T47D (cell line): ENCODE measurements at regions not wholly inside any gene's neighbourhood (a gene's known extent, or its start where the extent isn't known, plus 50 kb on each side); places are given as distances from the start of the nearest gene placed in this dataset.
A peak's percentile ranks its signal among the peaks of the same experiment; 100 is the strongest.

Source experiments
- DNase-seq, 2 experiments: peaks; one replicate each; pipeline versions ENCODE4 v3.0.0 to v3.0.0-alpha.2; 2011 to 2012; ENCODE audit warnings: low read depth in 1 of 2, low spot score in 1 of 2
- JUND ChIP-seq: IDR thresholded peaks from 2 replicates; pipeline ENCODE4 v1.6.1; 2012; ENCODE audit warnings: low read depth
- in situ Hi-C: cut with HindIII; loops from 2 replicates; pipeline ENCODE4 v1.10.0; 2016; ENCODE audit warnings: low sequenced_read_pairs, low pct_unique_long_range_greater_than_20kb

- in situ Hi-C loops: no loop called here
- TF ChIP-seq JUND: no peak
- DNase-seq: peak in 1 of 2 experiments; percentile 7
Observed at GRCh38 chr1:90550626-90551406, 166.3 kb downstream of the BARHL2 start.

- TF ChIP-seq JUND: no peak
- DNase-seq: no peak
- in situ Hi-C loops: no loop called here
Observed at GRCh38 chr1:90544356-90544755, 172.7 kb downstream of the BARHL2 start.

- in situ Hi-C loops: no loop called here
- DNase-seq: no peak
- TF ChIP-seq JUND: no peak
Observed at GRCh38 chr1:90537606-90538362, 179.3 kb downstream of the BARHL2 start.

GRCh38 chr1:90534663-90535295, 182.3 kb downstream of the BARHL2 start:
- no peak for DNase-seq
- TF ChIP-seq JUND: no peak
- in situ Hi-C loops: no loop called here

GRCh38 chr1:90534116-90534515, 183.0 kb downstream of the BARHL2 start:
- DNase-seq: no peak
- TF ChIP-seq JUND: no peak
- in situ Hi-C loops: no loop called here

GRCh38 chr1:90526954-90527353, 190.1 kb downstream of the BARHL2 start:
- in situ Hi-C loops: no loop called here
- no peak for TF ChIP-seq JUND
- DNase-seq: no peak

GRCh38 chr1:90522432-90522831, 194.7 kb downstream of the BARHL2 start:
- no peak for DNase-seq
- no peak for TF ChIP-seq JUND
- in situ Hi-C loops: no loop called here

- in situ Hi-C loops: no loop called here
- DNase-seq: no peak
- no peak for TF ChIP-seq JUND
Observed at GRCh38 chr1:90513956-90514355, 203.1 kb downstream of the BARHL2 start.

- in situ Hi-C loops: no loop called here
- no peak for DNase-seq
- TF ChIP-seq JUND: no peak
Observed at GRCh38 chr1:90512441-90512840, 204.7 kb downstream of the BARHL2 start.

GRCh38 chr1:90510143-90510542, 207.0 kb downstream of the BARHL2 start:
- no peak for DNase-seq
- TF ChIP-seq JUND: no peak
- in situ Hi-C loops: no loop called here

- in situ Hi-C loops: no loop called here
- DNase-seq: no peak
- no peak for TF ChIP-seq JUND
Observed at GRCh38 chr1:90509225-90510048, 207.7 kb downstream of the BARHL2 start.
